ENCODE measurements at regions not wholly inside any gene's neighbourhood (a gene's known extent, or its start where the extent isn't known, plus 50 kb on each side); places are given as distances from the start of the nearest gene placed in this dataset.

DNA sequence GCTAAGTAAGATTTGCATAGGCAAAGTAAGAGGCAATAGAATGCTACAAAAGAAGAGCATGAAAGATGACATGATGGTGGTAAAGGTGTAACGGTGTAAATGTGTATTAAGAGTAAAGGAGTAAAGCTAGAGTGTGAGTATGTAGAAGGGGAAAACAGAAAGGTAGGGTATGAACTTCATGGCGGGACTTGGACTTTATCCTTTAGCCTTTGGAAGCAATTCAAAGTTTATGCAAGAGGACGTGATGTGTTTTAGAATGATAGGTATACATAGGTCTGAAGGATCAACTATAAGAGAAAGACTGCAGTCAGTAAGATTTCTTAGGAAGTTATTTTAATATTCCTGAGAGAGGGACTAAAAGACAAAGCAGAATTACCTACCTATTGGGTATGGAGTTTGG, 358.0 kb upstream of the FAT3 start:
- Mint-ChIP-seq H3K36me3 (no peaks in the 10 kb centered on the region), H3K4me1 (ENCODE audit: unreplicated experiment) (peaks cover 24% of the 10 kb centered on the region), H3K27me3 (peaks cover 9% of the 10 kb centered on the region), H3K27ac (no peak overlapping the region), H3K4me3 (no peak overlapping the region), H3K9me3 (peaks cover 1% of the 10 kb centered on the region)
- TF ChIP-seq, protein P1, sequence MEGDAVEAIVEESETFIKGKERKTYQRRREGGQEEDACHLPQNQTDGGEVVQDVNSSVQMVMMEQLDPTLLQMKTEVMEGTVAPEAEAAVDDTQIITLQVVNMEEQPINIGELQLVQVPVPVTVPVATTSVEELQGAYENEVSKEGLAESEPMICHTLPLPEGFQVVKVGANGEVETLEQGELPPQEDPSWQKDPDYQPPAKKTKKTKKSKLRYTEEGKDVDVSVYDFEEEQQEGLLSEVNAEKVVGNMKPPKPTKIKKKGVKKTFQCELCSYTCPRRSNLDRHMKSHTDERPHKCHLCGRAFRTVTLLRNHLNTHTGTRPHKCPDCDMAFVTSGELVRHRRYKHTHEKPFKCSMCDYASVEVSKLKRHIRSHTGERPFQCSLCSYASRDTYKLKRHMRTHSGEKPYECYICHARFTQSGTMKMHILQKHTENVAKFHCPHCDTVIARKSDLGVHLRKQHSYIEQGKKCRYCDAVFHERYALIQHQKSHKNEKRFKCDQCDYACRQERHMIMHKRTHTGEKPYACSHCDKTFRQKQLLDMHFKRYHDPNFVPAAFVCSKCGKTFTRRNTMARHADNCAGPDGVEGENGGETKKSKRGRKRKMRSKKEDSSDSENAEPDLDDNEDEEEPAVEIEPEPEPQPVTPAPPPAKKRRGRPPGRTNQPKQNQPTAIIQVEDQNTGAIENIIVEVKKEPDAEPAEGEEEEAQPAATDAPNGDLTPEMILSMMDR (conservative IDR thresholded peaks at IDR 0.05): no peak
- DNase-seq (ENCODE audit: extremely low spot score, unreplicated experiment): no peak

DNA sequence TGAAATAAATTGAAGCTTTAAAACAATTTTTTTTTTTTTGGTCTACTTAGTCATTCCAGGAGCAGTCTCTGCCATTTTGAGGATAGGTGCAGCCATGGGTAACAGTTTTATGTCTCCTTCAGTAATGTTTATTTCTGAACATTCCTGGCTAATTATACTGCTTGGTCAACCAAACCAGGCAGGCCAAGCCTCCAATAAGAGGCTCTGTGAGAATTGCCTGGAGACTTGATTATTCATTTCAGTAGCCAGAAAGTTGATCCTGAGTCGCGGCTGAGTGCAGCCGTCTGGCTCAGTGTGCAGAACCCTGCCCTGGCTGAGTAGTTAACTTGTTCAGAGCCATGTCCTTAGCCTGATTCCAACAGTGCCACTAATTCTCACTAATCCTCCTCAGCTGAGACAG, 364.0 kb upstream of the FAT3 start:
- H3K36me3 Mint-ChIP-seq: no peaks in the 10 kb centered on the region
- TF ChIP-seq, protein P1 (conservative IDR thresholded peaks at IDR 0.05): no peak
- H3K4me1 Mint-ChIP-seq (ENCODE audit: unreplicated experiment): no peaks in the 10 kb centered on the region
- H3K27me3 Mint-ChIP-seq: no peaks in the 10 kb centered on the region
- H3K27ac Mint-ChIP-seq: no peak overlapping the region
- H3K4me3 Mint-ChIP-seq: no peak overlapping the region
- DNase-seq (ENCODE audit: extremely low spot score, unreplicated experiment): no peak
- peaks cover 12% of the 10 kb centered on the region for H3K9me3 Mint-ChIP-seq

DNA sequence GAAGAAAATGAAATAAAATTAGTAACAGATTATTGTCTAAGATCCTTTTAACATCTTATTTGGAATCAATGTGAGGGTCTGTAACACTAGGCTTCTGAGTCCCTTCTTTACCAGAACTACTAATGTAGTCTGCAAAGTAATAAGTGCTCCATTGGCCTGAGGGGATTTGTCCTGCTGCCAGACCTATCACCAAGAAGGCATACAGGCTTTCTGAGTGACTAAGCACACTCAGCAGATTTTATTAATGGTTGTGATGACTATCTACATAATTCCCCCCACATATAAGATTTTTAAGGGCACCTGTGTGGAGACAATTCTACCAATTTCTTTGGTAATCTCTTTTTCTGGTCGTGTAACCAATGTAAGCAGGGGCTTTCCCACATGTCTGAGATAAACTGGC, 365.0 kb upstream of the FAT3 start:
- Mint-ChIP-seq H3K27ac (no peak overlapping the region), H3K4me3 (no peak overlapping the region), H3K9me3 (peaks cover 12% of the 10 kb centered on the region), H3K4me1 (ENCODE audit: unreplicated experiment) (no peaks in the 10 kb centered on the region), H3K36me3 (no peaks in the 10 kb centered on the region), H3K27me3 (no peaks in the 10 kb centered on the region)
- DNase-seq (ENCODE audit: extremely low spot score, unreplicated experiment): no peak
- TF ChIP-seq, protein P1 (conservative IDR thresholded peaks at IDR 0.05): no peak

DNA sequence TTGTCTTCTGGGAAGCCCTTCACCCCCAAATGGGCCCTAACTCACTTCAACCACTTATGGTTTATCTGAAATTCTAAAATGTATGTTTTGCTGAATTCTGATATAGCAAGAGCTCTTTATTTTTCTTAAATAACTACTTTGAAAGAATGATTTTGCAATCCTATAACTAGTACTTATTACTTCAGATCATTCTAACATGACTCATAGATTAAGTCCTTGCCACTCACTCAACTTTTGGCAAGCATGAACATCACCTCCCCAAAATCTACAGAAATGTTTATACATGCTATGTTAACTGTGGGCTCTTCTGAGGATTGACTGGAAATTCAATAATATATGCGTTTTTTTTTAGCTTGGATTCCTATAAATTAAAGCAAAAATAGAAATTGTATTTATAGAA, 367.4 kb upstream of the FAT3 start:
- peaks cover 12% of the 10 kb centered on the region for H3K9me3 Mint-ChIP-seq
- DNase-seq (ENCODE audit: extremely low spot score, unreplicated experiment): no peak
- TF ChIP-seq, protein P1 (conservative IDR thresholded peaks at IDR 0.05): no peak
- H3K27ac Mint-ChIP-seq: no peak overlapping the region
- H3K4me1 Mint-ChIP-seq (ENCODE audit: unreplicated experiment): no peaks in the 10 kb centered on the region
- H3K36me3 Mint-ChIP-seq: no peaks in the 10 kb centered on the region
- H3K4me3 Mint-ChIP-seq: no peak overlapping the region
- H3K27me3 Mint-ChIP-seq: no peaks in the 10 kb centered on the region

DNA sequence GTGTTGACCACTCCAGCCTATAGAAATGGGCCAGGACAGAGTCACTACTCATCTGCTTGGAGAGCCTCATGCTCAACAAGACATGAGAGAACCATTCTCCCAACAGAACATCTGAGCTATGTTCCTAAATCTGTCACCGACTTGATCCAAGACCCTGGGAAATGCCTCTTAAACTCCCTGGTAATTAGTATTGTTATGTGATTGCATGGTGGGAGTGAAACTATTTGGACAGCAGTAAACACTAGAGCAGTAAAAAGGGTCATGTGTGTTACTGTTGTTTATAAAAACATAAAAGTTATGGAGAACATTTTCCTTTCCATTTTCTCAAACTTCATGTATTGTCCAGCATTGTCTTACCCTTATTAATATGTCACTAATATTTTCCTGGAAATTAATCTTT, 369.8 kb upstream of the FAT3 start:
- peaks cover 10% of the 10 kb centered on the region for H3K4me1 Mint-ChIP-seq (ENCODE audit: unreplicated experiment)
- H3K27me3 Mint-ChIP-seq: no peaks in the 10 kb centered on the region
- peaks cover 6% of the 10 kb centered on the region for H3K9me3 Mint-ChIP-seq
- H3K4me3 Mint-ChIP-seq: no peak overlapping the region
- no peaks in the 10 kb centered on the region for H3K36me3 Mint-ChIP-seq
- H3K27ac Mint-ChIP-seq: no peak overlapping the region
- TF ChIP-seq, protein P1 (conservative IDR thresholded peaks at IDR 0.05): no peak
- no peak for DNase-seq (ENCODE audit: extremely low spot score, unreplicated experiment)

DNA sequence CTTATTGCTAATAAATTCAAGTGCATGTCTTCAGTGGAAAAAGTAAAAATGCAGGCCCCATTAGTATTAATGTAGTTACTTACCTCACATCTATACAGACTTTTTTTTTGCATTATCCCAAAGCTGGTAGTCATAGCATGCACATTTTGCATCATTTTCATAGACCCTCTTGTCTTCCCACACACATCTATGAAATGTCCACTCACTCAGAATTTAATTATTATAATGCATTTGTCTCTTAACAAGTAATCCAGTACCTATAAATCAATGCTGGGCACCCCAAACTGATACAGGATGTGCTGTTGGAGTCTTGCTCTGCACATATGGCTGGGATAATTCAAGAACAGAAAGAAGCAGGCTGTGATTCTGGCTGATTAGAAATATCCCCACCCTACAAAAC, 370.4 kb upstream of the FAT3 start:
- Mint-ChIP-seq H3K4me3 (no peak overlapping the region), H3K27me3 (peaks cover 4% of the 10 kb centered on the region), H3K36me3 (no peaks in the 10 kb centered on the region), H3K9me3 (peaks cover 4% of the 10 kb centered on the region), H3K4me1 (ENCODE audit: unreplicated experiment) (peaks cover 10% of the 10 kb centered on the region), H3K27ac (no peak overlapping the region)
- DNase-seq (ENCODE audit: extremely low spot score, unreplicated experiment): no peak
- TF ChIP-seq, protein P1 (conservative IDR thresholded peaks at IDR 0.05): no peak

Data from type B pancreatic cell (in vitro differentiated cells).